NOMO-1 treated with dmso at 0.1 percent for 144 hours (cell line): ENCODE measurements at regions not wholly inside any gene's neighbourhood (a gene's known extent, or its start where the extent isn't known, plus 50 kb on each side); places are given as distances from the start of the nearest gene placed in this dataset.

Experiments
- DNase-seq: peaks from one replicate; lab custom pipeline; 2025; ENCODE audit not compliant: unreplicated experiment; lab: John Stamatoyannopoulos, UW

- DNase-seq = no peak
These were observed 983.2 kb downstream of the CDH11 start for GRCh38 chr16:64138621-64139020.

GRCh38 chr16:64138006-64138405, 983.9 kb downstream of the CDH11 start:
- DNase-seq = no peak

DNA sequence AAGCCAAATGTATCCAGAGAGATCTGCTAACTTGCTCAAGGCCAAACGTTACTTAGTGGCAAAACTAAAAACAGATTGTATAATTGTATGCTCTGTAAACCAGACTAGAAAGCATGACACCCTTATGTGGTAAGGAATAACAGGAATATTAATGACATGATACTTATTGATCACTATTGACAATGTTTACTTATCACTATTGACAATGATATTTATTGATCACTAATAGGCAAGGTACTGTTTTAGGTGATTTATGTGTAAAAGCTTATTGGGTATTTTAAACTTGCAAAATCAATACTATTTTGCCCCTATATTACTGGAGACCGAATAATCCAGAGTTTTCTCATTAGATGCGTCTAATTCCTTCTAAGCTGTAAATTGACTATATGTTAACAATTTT, 985.1 kb downstream of the CDH11 start:
- no peak for DNase-seq

DNA sequence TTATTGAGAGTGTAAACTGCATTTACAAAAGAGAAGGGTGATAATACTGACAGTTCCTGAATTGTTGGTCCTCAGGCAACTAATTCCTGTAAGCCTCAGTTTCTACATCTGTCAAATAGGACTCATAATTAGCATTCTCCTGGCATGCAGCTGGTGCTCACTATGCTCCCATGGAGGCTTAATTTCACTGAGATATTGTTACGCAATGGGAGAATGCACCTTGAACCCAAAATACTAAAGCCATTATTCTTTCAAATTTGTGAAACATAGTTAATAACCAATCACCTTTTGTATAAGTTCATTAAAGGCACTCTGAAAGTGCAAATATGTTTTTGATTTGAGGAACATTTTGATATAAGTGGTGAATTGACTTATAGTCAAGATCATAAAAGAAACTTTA, 985.5 kb downstream of the CDH11 start:
- no peak for DNase-seq

- no peak for DNase-seq
These were observed 988.5 kb downstream of the CDH11 start for GRCh38 chr16:64133366-64133765.

DNA sequence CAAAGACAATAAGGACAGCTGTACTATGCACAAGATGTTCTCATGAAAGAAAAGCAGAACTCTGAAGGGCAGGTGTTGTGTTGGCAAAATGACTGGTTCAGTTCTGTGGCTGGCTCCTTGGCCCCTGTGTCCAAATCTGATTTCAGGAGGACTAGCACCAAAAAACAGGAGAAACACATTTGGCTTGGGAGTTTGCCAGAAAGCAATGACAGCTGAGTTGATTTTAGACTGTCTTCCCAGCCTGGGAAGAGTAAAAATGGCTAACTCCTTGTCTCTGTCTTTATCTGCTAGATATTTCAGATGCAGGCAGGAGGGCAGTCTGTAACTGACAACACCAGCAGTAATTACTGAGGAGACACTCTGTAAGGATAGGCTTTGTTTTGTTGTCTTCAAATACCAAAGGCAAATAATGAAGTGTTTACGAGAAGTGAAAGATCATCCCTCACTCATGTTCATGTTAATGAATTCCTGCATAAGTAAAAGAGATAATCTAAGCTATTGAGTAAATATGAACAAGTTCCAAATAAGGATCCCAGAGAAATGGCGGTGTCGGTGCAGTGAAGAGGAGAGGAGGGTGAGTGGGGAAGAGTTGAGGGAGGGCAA, 989.0 kb downstream of the CDH11 start:
- DNase-seq = no peak

DNA sequence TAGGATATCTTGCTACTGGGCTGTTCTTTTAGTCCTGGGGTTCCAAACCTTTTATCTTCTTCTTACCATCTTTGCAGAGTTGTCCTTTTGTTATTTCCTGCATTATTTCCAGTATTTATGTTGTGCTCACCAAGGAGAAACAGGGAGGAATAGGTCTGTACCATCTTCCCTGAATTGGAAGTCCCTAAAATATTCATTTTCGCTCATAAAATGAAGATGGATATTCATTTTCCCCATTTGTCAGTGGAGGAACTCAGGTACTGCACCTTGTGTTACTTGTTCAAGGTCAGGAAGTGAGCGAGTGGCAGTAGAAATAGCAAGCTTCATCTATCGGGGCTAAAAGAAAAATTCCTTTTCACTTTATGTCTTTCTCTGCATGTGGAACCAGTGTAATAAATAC, 989.7 kb downstream of the CDH11 start:
- DNase-seq = no peak

GRCh38 chr16:64131423-64131822, 990.4 kb downstream of the CDH11 start:
- no peak for DNase-seq

DNA sequence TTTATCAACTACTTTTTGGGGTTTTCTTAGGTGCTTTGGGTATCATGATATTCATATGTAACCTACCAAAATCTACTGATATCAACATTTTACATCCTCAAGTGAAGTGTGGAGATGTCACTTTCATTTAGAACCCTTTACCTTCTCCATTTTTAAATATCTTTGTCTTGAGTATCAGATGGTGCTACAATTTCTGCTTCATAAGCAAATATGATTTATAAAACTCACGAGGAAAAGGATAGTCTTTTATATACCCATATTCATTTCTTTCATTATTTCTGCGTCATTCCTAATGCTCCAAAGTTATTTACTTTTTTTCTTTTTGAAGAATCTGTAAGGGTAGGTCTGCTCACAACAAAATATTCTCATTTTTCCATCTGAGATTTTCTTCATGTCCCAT, 991.7 kb downstream of the CDH11 start:
- DNase-seq = no peak

DNA sequence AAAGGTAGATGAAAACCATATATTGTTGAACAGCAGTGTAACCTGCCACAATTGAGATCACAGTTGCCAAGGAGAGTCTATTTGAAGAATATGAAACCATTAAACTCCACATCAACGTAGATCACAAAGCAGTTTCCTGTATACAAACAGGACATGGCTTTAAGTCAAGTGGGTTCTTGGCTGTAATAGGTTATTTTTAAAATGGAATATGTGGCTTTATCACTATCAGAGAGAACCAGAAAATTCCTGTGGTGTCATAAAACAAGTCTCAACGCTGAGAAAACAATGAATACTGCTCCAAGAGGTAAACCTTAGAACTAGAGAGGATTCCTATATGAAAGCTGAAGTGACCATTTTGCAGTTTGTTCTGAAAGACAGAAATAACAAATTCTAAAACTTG, 999.7 kb downstream of the CDH11 start:
- no peak for DNase-seq

DNA sequence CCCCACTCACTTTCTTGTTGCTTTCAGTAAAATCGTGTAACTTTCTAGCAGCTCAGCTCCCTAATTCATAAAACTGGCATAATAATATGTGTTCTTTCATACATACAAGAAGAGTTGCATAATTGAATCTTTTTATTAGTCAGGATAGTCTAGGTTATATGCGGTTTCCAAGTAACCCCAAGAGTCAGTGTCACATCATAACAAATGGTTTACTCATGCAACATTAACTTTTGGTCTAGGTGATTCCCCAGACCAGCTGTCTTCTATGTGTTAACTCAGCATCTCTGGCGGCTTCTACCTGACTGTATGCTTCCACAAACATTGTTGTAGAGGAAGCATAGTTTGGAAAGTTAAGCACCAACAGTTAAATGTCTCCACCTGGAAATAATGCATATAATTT, 1000.4 kb downstream of the CDH11 start:
- no peak for DNase-seq

GRCh38 chr16:64116151-64116550, 1005.7 kb downstream of the CDH11 start:
- no peak for DNase-seq

- DNase-seq = no peak
These were observed 1012.6 kb downstream of the CDH11 start for GRCh38 chr16:64109241-64109640.

DNA sequence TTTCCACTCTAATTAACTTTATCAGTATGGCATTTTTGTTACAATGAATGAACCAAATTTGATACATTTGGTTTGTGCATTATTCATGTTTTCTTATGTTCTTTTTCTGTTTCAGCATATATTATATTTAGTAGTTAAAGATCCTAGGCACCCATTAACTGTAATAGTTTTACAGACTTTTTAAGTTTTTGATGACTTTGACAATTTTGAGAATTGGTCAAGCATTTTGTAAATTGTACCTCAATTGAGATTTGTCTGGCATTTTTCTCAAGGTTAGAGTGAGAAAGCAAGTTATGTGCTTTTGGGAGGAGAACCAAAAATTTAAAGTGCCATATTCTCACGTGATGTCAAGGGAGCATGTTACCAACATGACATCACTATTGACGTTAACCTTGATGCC, 1019.2 kb downstream of the CDH11 start:
- DNase-seq = no peak

DNA sequence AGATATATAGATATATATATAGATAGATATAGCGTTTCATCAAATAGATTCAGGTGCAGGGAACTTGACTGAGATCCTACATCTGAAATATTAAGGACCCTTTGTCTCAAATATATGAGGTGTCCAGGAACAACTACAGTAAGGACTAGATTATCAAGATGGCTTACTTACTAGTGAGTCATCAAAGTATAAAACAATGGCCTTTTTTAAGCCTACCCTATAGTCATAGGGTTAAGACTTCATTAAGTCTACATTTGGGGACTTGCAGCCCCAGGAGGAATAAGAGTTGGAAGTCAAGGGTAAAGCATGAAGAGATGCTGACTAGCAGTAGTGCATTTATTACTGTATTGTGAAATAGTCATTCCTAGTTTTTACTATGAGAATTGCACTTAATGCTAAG, 1023.4 kb downstream of the CDH11 start:
- DNase-seq = no peak

DNA sequence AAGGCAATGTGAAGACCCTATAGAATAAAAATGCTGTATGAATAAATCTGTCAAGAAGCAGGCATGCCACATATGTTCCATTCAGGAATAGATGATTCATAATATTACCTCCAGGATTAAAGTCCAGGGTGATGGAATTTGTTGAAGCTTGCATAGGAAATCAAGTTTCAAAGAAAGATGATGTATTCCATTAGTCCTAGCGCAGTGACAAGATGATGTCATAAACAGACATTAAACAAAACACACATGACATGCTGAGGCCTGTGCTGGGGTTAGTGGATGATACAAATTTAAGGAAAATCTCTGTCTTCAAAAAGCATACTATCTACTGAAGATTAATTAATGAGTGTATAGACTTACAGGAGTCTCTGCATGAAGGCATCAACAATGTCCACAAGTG, 1025.2 kb downstream of the CDH11 start:
- no peak for DNase-seq

- no peak for DNase-seq
These were observed 1026.8 kb downstream of the CDH11 start for GRCh38 chr16:64094992-64095634.

DNA sequence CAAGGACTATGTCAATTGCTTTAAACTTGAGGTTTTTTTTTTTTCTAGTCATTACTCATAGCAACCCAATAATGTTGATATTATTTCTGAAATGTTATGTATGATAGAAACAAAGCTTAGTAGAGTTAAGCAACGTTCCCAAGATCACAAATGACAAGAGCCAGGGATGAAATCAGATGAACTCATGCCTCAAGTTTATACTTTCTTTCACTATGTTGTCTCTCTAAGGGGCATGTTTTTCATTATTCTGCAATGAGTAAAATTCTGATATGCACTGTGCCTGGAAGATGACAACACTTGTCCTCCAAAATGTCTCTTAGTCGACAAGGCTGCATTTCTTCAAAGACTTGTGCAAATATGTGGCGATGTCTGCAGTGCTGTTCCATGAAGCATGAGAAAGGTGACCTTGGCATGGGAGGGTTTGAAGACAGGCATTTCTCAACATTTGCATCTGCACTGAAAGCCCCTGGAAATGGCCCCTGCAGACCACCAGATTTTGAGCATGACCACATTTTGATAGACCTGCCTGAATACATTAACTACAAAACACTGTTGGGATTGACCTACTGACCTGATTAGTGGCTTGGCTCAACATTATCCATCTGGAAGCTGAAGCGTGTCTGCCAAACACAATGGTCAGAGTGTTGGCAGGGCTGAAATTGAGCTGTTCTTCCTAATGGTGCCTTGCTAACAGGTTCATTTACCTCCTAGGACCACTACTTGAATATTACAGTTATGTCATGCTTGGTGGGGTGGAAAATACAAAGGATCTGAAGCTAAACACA, 1027.5 kb downstream of the CDH11 start:
- no peak for DNase-seq

GRCh38 chr16:64092271-64092670, 1029.6 kb downstream of the CDH11 start:
- DNase-seq = no peak

GRCh38 chr16:64090327-64090726, 1031.5 kb downstream of the CDH11 start:
- DNase-seq = no peak

DNA sequence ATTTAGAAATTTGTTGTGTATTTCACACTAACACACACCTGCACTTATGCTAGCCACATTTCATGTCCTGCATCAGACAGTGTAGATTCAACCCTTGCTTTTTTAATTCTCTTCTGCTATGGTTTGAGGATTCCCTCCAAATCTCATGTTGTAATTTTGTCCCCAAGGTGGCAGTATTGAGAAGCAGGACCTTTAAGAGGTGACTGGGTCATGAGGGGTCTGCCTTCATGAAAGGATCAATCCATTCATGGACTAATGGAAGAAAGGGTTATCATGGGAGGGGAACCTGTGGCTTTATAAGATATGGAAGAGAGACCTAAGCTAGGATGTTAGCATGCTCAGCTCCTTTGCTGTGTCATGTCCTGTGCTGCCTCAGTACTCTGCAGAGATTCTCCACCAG, 1032.2 kb downstream of the CDH11 start:
- DNase-seq = no peak

DNA sequence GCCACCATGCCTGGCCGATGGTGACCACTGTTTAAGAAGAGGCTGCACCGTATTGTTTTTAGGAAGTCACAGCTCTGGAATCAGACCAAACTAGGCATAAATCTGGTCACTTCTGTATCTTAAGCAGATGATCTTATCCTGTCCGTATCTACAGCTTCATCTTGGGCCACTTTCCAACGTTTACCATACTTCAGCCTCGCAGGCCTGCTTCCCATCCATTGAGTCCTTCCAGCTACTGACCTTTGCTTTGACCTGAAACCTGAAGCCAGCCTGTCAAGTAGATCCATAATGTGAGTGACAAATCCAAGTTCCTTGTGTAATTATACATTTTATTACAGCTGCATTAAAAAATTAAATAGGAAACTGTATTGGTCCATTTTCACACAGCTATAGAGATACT, 1033.0 kb downstream of the CDH11 start:
- no peak for DNase-seq
